ENCODE measurements at regions not wholly inside any gene's neighbourhood (a gene's known extent, or its start where the extent isn't known, plus 50 kb on each side); places are given as distances from the start of the nearest gene placed in this dataset.

DNA sequence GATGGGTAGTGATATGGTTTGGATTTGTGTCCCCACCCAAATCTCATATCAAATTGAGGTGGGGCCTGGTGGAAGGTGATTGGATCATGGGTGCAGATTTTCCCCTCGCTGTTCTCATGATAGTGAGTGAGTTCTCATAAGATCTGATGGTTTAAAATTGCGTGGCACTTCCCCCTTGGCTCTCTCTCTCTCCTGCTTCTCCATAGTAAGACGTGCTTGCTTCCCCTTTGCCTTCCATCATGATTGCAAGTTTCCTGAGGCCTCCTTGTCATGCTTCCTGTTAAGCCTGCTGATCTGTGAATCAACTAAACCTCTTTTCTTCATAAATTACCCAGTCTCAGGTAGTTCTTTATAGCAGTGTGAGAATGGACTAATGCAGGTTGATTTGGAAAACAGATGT is 223.2 kb upstream of the APCDD1 start:
- DNase-seq (ENCODE audit: low read depth): no peak
- TF ChIP-seq, protein P1, sequence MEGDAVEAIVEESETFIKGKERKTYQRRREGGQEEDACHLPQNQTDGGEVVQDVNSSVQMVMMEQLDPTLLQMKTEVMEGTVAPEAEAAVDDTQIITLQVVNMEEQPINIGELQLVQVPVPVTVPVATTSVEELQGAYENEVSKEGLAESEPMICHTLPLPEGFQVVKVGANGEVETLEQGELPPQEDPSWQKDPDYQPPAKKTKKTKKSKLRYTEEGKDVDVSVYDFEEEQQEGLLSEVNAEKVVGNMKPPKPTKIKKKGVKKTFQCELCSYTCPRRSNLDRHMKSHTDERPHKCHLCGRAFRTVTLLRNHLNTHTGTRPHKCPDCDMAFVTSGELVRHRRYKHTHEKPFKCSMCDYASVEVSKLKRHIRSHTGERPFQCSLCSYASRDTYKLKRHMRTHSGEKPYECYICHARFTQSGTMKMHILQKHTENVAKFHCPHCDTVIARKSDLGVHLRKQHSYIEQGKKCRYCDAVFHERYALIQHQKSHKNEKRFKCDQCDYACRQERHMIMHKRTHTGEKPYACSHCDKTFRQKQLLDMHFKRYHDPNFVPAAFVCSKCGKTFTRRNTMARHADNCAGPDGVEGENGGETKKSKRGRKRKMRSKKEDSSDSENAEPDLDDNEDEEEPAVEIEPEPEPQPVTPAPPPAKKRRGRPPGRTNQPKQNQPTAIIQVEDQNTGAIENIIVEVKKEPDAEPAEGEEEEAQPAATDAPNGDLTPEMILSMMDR (conservative IDR thresholded peaks at IDR 0.05; ENCODE audit: low read depth, low read length): no peak
- no peak overlapping the region for H3K4me3 ChIP-seq (ENCODE audit: low read depth, low read length)

DNA sequence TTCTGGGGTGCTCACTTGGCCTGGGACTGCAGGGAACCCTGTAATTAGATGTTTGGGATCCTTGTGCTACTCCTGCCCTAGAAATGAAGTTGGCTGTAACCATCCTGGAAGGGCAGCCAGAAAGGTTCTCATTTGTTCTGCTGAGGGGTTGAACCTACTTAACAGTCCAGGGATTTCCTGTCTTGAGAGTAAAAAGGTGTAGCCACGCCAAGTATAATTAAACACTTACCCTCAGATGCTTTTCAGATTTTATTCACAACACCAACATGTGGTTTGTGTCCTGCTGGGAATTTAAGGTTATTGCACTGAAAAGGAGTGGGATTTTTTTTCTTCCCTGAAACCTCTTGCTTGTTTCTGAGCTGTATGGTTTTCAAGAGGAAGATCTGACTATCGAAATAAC is 222.4 kb upstream of the APCDD1 start:
- no peak overlapping the region for H3K4me3 ChIP-seq (ENCODE audit: low read depth, low read length)
- peak; percentile 14 for DNase-seq (ENCODE audit: low read depth)
- TF ChIP-seq, protein P1 (conservative IDR thresholded peaks at IDR 0.05; ENCODE audit: low read depth, low read length): no peak

GRCh38 chr18:10233082-10233875 is 221.2 kb upstream of the APCDD1 start:
- TF ChIP-seq, protein P1 (conservative IDR thresholded peaks at IDR 0.05; ENCODE audit: low read depth, low read length): no peak
- no peak for DNase-seq (ENCODE audit: low read depth)
- H3K4me3 ChIP-seq (ENCODE audit: low read depth, low read length): no peak overlapping the region

- no peak for DNase-seq (ENCODE audit: low read depth)
- no peak overlapping the region for H3K4me3 ChIP-seq (ENCODE audit: low read depth, low read length)
- TF ChIP-seq, protein P1 (conservative IDR thresholded peaks at IDR 0.05; ENCODE audit: low read depth, low read length): no peak
Measured at GRCh38 chr18:10234281-10234680, 220.2 kb upstream of the APCDD1 start.

GRCh38 chr18:10234912-10235660 is 219.3 kb upstream of the APCDD1 start:
- peak; percentile 68 for DNase-seq (ENCODE audit: low read depth)
- H3K4me3 ChIP-seq (ENCODE audit: low read depth, low read length): no peak overlapping the region
- TF ChIP-seq, protein P1 (conservative IDR thresholded peaks at IDR 0.05; ENCODE audit: low read depth, low read length): no peak

DNA sequence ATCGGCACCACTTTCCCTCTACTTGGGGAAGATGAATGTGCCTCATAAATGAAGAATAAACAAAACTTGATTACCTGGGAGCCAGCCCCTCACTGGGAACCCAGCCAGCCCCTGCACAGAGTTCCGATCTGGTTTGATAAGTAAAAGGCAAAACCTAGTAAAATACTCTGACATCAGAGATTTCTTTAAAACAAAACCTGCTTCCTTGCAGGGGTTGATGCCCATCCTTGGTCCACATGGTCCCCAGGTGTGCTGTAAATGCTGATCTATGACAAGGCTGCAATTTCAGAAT is 218.8 kb upstream of the APCDD1 start:
- no peak for DNase-seq (ENCODE audit: low read depth)
- no peak overlapping the region for H3K4me3 ChIP-seq (ENCODE audit: low read depth, low read length)
- TF ChIP-seq, protein P1 (conservative IDR thresholded peaks at IDR 0.05; ENCODE audit: low read depth, low read length): no peak

All from choroid plexus epithelial cell (primary cell).